ENCODE measurements at regions not wholly inside any gene's neighbourhood (a gene's known extent, or its start where the extent isn't known, plus 50 kb on each side); places are given as distances from the start of the nearest gene placed in this dataset.
"Not testable (repeated sequence)": the region's sequence is repeated elsewhere in the genome, so short reads cannot be mapped to it uniquely, and the experiment has no call there.

GRCh38 chr3:153933481-153933880 is 187.7 kb upstream of the ARHGEF26 start:
- TF ChIP-seq CTCF, POLR2A (IDR thresholded peaks at IDR 0.05): not testable (repeated sequence)

Data from heart left ventricle (tissue), 13 donors.